Spleen (tissue), 7 donors: ENCODE measurements at regions not wholly inside any gene's neighbourhood (a gene's known extent, or its start where the extent isn't known, plus 50 kb on each side); places are given as distances from the start of the nearest gene placed in this dataset.

Source experiments
- POLR2A ChIP-seq, 3 donors: fragments of 450-650 bp; IDR thresholded peaks; one replicate each; pipeline ENCODE4 v1.5.1; 2017; ENCODE audit warnings: antibody characterized with exemption in 3 of 3, mild to moderate bottlenecking in 1 of 3
- TF ChIP-seq, protein P1 (sequence below), 11 experiments: fragments of 200-600 bp in 7 of 11; fragments of 450-650 bp in 4 of 11; sonication (generic) in 4 of 11; IDR thresholded peaks in 8 of 11; conservative IDR thresholded peaks in 3 of 11; 1 replicate in 7 of 11; 2 replicates in 4 of 11; pipeline versions ENCODE4 v1.4.0 to v1.8.0; 2016 to 2021; ENCODE audit warnings: antibody characterized with exemption in 11 of 11, inconsistent platforms in 4 of 11, mild to moderate bottlenecking in 1 of 11
- donor health status: DM: no; HTN: no; CAD: no; lungs with moderate emphysema.
- donor health status: DM: no; HTN: no; CAD: no.
- donor health status: DM: no; HTN: no; CAD: no.

DNA sequence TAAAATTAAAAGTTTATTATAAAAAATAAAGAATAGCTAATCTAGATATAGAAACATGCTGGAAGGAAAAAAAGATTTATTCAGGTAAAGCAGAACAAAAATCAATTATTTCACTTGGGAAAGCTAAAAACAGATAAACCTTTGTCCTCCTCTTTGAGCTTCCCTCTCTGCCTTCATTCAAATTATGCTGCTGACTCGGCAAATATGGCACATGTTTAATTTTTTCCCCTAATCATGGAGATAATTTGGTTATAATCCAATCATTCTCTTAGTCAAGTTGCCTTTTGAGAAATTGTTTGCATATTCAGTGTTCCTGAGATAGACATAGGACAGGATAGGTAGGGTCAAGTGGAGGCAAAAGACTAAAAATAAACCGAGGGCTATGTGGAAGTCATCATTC, 556.8 kb upstream of the PTCHD4 start:
- no peak for TF ChIP-seq POLR2A (IDR thresholded peaks at IDR 0.05)
- TF ChIP-seq, protein P1, sequence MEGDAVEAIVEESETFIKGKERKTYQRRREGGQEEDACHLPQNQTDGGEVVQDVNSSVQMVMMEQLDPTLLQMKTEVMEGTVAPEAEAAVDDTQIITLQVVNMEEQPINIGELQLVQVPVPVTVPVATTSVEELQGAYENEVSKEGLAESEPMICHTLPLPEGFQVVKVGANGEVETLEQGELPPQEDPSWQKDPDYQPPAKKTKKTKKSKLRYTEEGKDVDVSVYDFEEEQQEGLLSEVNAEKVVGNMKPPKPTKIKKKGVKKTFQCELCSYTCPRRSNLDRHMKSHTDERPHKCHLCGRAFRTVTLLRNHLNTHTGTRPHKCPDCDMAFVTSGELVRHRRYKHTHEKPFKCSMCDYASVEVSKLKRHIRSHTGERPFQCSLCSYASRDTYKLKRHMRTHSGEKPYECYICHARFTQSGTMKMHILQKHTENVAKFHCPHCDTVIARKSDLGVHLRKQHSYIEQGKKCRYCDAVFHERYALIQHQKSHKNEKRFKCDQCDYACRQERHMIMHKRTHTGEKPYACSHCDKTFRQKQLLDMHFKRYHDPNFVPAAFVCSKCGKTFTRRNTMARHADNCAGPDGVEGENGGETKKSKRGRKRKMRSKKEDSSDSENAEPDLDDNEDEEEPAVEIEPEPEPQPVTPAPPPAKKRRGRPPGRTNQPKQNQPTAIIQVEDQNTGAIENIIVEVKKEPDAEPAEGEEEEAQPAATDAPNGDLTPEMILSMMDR (IDR thresholded peaks at IDR 0.05 in 8 of 11, conservative IDR thresholded peaks at IDR 0.05 in 3 of 11), result no peak
